Kidney epithelial cell (primary cell): ENCODE measurements at regions not wholly inside any gene's neighbourhood (a gene's known extent, or its start where the extent isn't known, plus 50 kb on each side); places are given as distances from the start of the nearest gene placed in this dataset.

Experiments
- DNase-seq: peaks from one replicate; pipeline ENCODE4 v3.0.0-alpha.2; 2010; ENCODE audit warnings: low read depth
- H3K27me3 ChIP-seq: 2 replicates; pipeline ENCODE4 v1.6.0; 2011; ENCODE audit warnings: low read length; ENCODE audit not compliant: control insufficient read depth, insufficient read depth
- H3K36me3 ChIP-seq: 2 replicates; pipeline ENCODE4 v1.5.1; 2011; ENCODE audit warnings: low read length; ENCODE audit not compliant: control insufficient read depth, insufficient read depth
- H3K4me3 ChIP-seq: 2 replicates; pipeline ENCODE4 v1.5.1; 2011; ENCODE audit warnings: low read depth, mild to moderate bottlenecking, control low read depth, low read length
- CTCF ChIP-seq: IDR thresholded peaks from 2 replicates; pipeline ENCODE4 v1.5.1; 2011; ENCODE audit warnings: mild to moderate bottlenecking, moderate library complexity, low read length, control low read depth, inconsistent platforms; ENCODE audit not compliant: insufficient read depth, poor library complexity, severe bottlenecking

- H3K27me3 ChIP-seq, result no peaks in the 10 kb centered on the region
- no peak for TF ChIP-seq CTCF
- DNase-seq, result no peak
- no peaks in the 10 kb centered on the region for H3K36me3 ChIP-seq
- H3K4me3 ChIP-seq, result no peak overlapping the region
Measured at GRCh38 chr9:7363777-7364477, 435.7 kb downstream of the DMAC1 start.

- TF ChIP-seq CTCF, result no peak
Measured at GRCh38 chr9:7360513-7360912, 439.1 kb downstream of the DMAC1 start.

GRCh38 chr9:7358876-7359275 is 440.7 kb downstream of the DMAC1 start:
- H3K27me3 ChIP-seq, result no peaks in the 10 kb centered on the region
- H3K4me3 ChIP-seq, result no peak overlapping the region
- TF ChIP-seq CTCF, result peak; percentile 5
- no peaks in the 10 kb centered on the region for H3K36me3 ChIP-seq
- DNase-seq, result no peak

More at GRCh38 chr9:7360513-7360912, 439.1 kb downstream of the DMAC1 start:
- Histone ChIP-seq H3K27me3 (no peaks in the 10 kb centered on the region), H3K4me3 (no peak overlapping the region), H3K36me3 (no peaks in the 10 kb centered on the region)
- DNase-seq, result no peak

GRCh38 chr9:7354704-7355103 is 444.9 kb downstream of the DMAC1 start:
- Histone ChIP-seq H3K4me3 (no peak overlapping the region), H3K36me3 (no peaks in the 10 kb centered on the region), H3K27me3 (no peaks in the 10 kb centered on the region)
- no peak for TF ChIP-seq CTCF
- DNase-seq, result no peak

- no peak for DNase-seq
- Histone ChIP-seq H3K4me3 (no peak overlapping the region), H3K36me3 (no peaks in the 10 kb centered on the region), H3K27me3 (no peaks in the 10 kb centered on the region)
- no peak for TF ChIP-seq CTCF
Measured at GRCh38 chr9:7348692-7349091, 450.9 kb downstream of the DMAC1 start.

- no peak for DNase-seq
- H3K4me3 ChIP-seq, result no peak overlapping the region
- no peaks in the 10 kb centered on the region for H3K36me3 ChIP-seq
- no peak for TF ChIP-seq CTCF
- no peaks in the 10 kb centered on the region for H3K27me3 ChIP-seq
Measured at GRCh38 chr9:7347556-7347955, 452.0 kb downstream of the DMAC1 start.
